H1 (cell line): ENCODE measurements at regions not wholly inside any gene's neighbourhood (a gene's known extent, or its start where the extent isn't known, plus 50 kb on each side); places are given as distances from the start of the nearest gene placed in this dataset.

Source experiments
- CTCF ChIP-seq, 3 experiments: IDR thresholded peaks; 1 replicate in 2 of 3; 2 replicates in 1 of 3; pipeline versions ENCODE4 v1.5.1 to v1.6.1; 2011; ENCODE audit warnings: low read length in 3 of 3, mild to moderate bottlenecking in 3 of 3, inconsistent platforms in 2 of 3, low read depth in 1 of 3, moderate library complexity in 1 of 3; ENCODE audit not compliant: insufficient read depth in 1 of 3; ENCODE audit errors: control extremely low read depth in 1 of 3
- EGR1 ChIP-seq: IDR thresholded peaks from 2 replicates; pipeline ENCODE4 v1.6.1; 2011; ENCODE audit warnings: low read depth, low read length, borderline replicate concordance
- EP300 ChIP-seq, 2 experiments: IDR thresholded peaks; 1 replicate in 1 of 2; 2 replicates in 1 of 2; pipeline ENCODE4 v1.6.1; 2011 to 2012; ENCODE audit warnings: low read depth in 2 of 2, low read length in 2 of 2, mild to moderate bottlenecking in 2 of 2, borderline replicate concordance in 1 of 2, inconsistent platforms in 1 of 2, moderate library complexity in 1 of 2
- EZH2 ChIP-seq: fragments of 200-600 bp; sonication (generic); IDR thresholded peaks from 2 replicates; pipeline ENCODE4 v1.7.1; 2012; ENCODE audit warnings: low read depth, mild to moderate bottlenecking, moderate library complexity, low read length, inconsistent platforms; ENCODE audit not compliant: severe bottlenecking
- FOSL1 ChIP-seq: IDR thresholded peaks from 2 replicates; pipeline ENCODE4 v1.6.1; 2011; ENCODE audit warnings: mild to moderate bottlenecking, low read depth, low read length, moderate library complexity; ENCODE audit not compliant: insufficient read depth
- HDAC6 ChIP-seq: IDR thresholded peaks from one replicate; pipeline ENCODE4 v1.7.1; 2012; ENCODE audit warnings: low read depth, mild to moderate bottlenecking, inconsistent platforms, low read length, moderate library complexity
- KDM5A ChIP-seq: fragments of 200-600 bp; IDR thresholded peaks from 2 replicates; pipeline ENCODE4 v1.7.1; 2012; ENCODE audit warnings: mild to moderate bottlenecking, low read length, inconsistent platforms, mixed read lengths
- POLR2A ChIP-seq, 2 experiments: IDR thresholded peaks; 1 replicate in 1 of 2; 2 replicates in 1 of 2; pipeline ENCODE4 v1.6.1; 2011; ENCODE audit warnings: low read depth in 2 of 2, low read length in 2 of 2, mild to moderate bottlenecking in 2 of 2; ENCODE audit errors: control extremely low read depth in 1 of 2
- RAD21 ChIP-seq, 2 experiments: IDR thresholded peaks in 1 of 2; conservative IDR thresholded peaks in 1 of 2; 2 replicates each; pipeline ENCODE4 v1.6.1; 2011; ENCODE audit warnings: low read depth in 2 of 2, low read length in 2 of 2, improper control_type of control experiment in 1 of 2, inconsistent platforms in 1 of 2, mild to moderate bottlenecking in 1 of 2, moderate library complexity in 1 of 2
- SAP30 ChIP-seq: fragments of 300-600 bp; sonication (generic); IDR thresholded peaks from 2 replicates; pipeline ENCODE4 v1.7.1; 2012; ENCODE audit warnings: low read length, moderate library complexity, mild to moderate bottlenecking, inconsistent platforms; ENCODE audit not compliant: insufficient read depth, insufficient replicate concordance
- TAF1 ChIP-seq: IDR thresholded peaks from 2 replicates; pipeline ENCODE4 v1.6.1; 2011; ENCODE audit warnings: mild to moderate bottlenecking, low read depth, low read length

- TF ChIP-seq CTCF (IDR thresholded peaks at IDR 0.05; ENCODE audit: control extremely low read depth in 1 of 3, insufficient read depth in 1 of 3, low read depth in 1 of 3, low read length in 3 of 3) (no peak), RAD21 (IDR thresholded peaks at IDR 0.05 in 1 of 2, conservative IDR thresholded peaks at IDR 0.05 in 1 of 2; ENCODE audit: low read depth in 2 of 2, low read length in 2 of 2) (no peak), HDAC6 (no peak), EP300 (IDR thresholded peaks at IDR 0.05; ENCODE audit: borderline replicate concordance in 1 of 2, low read depth in 2 of 2, low read length in 2 of 2) (no peak), EGR1 (no peak), TAF1 (no peak), KDM5A (no peak), POLR2A (IDR thresholded peaks at IDR 0.05; ENCODE audit: control extremely low read depth in 1 of 2, low read depth in 2 of 2, low read length in 2 of 2) (no peak), EZH2 (no peak), SAP30 (no peak), FOSL1 (no peak)
These were observed 105.0 kb downstream of the TUSC1 start for GRCh38 chr9:25573281-25573680.
